ENCODE measurements at regions not wholly inside any gene's neighbourhood (a gene's known extent, or its start where the extent isn't known, plus 50 kb on each side); places are given as distances from the start of the nearest gene placed in this dataset.

- DNase-seq (ENCODE audit: low spot score), result no peak
Measured at GRCh38 chr2:191738003-191738402, 60.1 kb downstream of the NABP1 start.

GRCh38 chr2:191738667-191739066, 60.7 kb downstream of the NABP1 start:
- no peak for DNase-seq (ENCODE audit: low spot score)

DNA sequence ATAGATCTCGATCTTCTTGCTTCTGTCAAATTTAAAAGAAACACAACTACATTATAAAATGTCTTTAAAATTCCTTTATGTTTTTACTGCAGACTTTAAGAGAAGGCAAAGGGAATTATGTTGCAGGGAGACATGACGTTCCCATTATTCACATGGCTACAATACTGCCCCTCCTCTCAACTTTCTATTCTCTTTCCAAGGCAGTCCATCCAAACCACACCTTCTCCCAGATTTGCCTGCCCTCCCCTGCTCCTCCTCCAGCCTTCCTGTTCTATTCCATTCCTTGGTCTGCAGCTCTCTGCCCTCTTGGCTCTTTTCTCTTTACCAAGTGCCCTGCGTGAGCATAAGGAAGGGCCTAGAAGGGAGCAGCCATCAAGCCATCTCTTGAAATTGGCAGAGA, 61.3 kb downstream of the NABP1 start:
- DNase-seq (ENCODE audit: low spot score), result no peak

GRCh38 chr2:191740016-191740419, 62.1 kb downstream of the NABP1 start:
- DNase-seq (ENCODE audit: low spot score), result peak; percentile 51

GRCh38 chr2:191740759-191741158, 62.8 kb downstream of the NABP1 start:
- DNase-seq (ENCODE audit: low spot score), result no peak

DNA sequence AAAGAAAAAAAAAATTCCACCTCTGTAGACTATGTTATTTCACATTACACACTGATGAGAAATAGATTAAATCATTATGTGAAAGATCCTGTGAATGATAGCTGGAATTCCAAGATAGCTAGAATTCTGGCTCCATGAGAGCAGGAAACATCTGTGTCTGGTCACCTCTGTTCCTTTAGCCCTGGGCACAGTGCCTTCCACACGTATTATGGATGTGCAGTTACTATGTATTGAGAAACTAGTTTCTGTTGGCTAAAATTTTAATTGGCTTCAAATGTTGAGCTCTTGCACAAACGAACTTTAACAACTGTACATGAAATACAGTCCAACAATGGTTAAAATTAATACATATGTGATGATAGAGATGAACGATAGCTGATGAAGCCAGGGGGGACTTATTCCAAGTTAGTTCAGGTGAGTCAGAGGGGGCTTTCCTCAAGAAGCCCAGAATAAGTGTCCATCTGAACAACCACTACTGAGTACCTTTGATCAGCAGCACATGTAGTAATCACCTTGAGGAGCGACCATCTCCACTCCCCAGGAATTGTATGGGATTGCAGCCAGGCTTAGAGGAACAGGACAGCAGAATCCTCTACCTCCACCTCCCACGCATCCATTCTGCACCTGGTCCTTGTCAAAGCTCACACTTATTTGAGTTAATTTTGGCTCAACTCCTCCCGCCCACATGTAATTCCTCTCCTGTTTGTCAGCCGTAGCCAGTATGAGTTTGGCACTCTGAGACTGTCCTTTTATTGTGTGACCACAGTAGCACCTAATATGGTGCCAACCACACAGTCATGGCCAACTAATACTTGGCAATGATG, 68.6 kb downstream of the NABP1 start:
- no peak for DNase-seq (ENCODE audit: low spot score)

DNA sequence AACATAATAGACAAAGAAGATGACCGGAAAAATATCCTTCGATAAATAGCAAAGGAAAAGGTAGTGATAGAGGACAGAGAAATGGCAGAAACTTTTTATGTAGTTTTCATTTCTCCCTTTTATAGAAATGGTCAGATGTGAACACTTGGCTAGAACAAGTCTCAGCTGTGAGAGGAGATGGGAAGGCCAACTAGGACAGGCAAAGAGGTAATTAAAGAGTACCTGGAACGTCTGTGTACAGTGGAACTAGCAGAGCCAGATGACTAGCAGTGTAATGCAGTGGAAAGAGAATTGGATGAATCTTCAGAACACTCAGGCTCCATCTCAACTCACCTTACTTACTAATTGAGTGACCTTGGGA, 69.2 kb downstream of the NABP1 start:
- DNase-seq (ENCODE audit: low spot score), result no peak

GRCh38 chr2:191748059-191748461, 70.1 kb downstream of the NABP1 start:
- DNase-seq (ENCODE audit: low spot score), result no peak

DNA sequence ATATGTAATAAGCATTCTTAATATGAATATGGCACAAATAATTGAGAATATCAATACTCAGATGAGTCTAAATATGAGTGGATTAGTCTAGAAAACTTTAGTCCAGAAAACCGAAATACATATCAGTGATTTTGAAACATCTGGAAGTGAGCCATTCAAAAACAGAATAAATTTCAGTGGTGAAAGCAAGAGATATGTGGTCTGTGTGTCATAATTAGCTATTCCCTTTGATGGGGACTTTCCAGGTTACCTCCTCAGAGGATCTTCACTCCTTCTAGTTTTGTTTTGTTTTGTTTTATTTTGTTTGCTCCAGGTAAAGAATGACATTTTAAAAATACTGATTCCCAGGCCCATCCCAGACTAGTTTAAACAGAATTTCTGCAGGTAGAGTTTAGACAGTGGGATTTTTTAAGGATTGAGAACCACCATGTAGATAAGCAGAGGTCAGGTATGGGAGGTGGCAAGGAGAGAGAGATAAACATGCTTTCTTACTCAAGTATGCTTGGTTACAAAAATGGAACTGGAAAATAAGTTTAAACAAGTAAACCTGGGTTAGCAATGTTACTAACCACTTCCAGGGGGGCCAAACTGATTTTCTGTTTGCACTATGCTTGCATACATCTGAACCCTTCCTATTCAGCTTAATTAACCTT, 70.7 kb downstream of the NABP1 start:
- DNase-seq (ENCODE audit: low spot score), result no peak

DNA sequence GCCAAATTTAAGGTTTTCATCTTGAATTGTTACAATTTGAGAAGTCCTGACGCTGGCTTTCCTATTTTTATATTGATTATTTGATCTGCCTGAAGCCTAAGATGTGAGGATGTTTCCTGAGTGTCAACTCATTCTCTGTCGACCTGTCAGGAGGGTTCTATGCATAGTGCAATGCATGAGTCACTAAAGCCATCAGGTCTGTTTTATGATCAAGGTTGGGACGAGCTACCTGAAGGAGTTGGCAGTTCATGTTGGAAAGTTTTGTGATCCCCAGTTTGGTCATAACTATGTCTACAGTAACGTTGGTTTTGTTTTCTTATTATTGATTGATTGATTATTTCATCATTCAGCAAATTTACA, 71.2 kb downstream of the NABP1 start:
- DNase-seq (ENCODE audit: low spot score), result no peak

- no peak for DNase-seq (ENCODE audit: low spot score)
Measured at GRCh38 chr2:191754103-191754502, 76.2 kb downstream of the NABP1 start.

- DNase-seq (ENCODE audit: low spot score), result no peak
Measured at GRCh38 chr2:191756761-191757160, 78.8 kb downstream of the NABP1 start.

GRCh38 chr2:191757208-191757607, 79.3 kb downstream of the NABP1 start:
- no peak for DNase-seq (ENCODE audit: low spot score)

GRCh38 chr2:191758518-191759507, 80.9 kb downstream of the NABP1 start:
- peak; percentile 54 for DNase-seq (ENCODE audit: low spot score)

DNA sequence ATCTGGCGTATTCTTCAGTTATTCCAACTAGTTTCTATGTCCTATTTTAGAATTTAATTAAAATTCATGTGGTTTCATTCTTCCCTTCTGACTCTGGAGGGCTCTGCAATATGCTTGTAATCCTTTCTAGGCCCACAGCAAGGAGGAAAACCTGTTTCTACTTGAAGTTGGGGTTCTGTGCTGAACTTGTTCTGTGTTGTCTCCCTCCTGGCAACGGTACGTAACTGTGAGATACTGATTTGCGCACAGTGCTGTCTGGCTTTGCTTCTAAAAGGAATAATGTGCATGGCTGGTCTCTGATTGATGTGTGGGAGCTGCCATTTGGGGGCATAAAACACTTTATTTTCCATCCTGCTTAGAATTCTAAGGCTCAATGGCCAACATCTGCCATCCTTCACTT, 81.7 kb downstream of the NABP1 start:
- no peak for DNase-seq (ENCODE audit: low spot score)

DNA sequence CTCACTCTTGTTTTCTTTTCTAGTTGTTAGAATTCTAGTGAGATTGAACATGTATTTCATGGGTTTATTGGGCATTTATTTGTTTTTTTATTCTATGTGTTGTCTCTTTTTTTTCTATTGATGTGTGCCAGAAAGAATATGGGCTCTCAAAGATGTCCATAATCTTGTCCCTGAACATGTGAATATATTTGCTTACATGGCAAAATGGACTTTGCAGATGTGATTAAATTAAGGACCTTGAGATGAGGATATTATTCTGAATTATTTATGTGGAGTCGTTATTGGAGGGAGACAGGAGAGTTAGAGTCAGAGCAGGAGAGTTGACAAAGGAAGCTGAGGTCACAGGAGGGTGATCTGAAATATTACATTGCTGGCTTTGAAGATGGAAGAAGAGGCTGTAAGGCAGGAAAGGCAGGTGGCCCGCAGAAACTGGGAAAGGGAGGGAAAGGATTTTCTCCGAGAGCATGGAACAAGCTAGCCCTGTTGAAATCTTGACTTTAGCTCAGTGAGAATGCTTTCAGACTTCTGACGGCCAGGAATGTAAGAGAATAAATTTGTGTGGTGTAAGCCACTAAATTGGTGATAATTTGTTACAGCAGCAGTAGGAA, 82.8 kb downstream of the NABP1 start:
- DNase-seq (ENCODE audit: low spot score), result no peak

DNA sequence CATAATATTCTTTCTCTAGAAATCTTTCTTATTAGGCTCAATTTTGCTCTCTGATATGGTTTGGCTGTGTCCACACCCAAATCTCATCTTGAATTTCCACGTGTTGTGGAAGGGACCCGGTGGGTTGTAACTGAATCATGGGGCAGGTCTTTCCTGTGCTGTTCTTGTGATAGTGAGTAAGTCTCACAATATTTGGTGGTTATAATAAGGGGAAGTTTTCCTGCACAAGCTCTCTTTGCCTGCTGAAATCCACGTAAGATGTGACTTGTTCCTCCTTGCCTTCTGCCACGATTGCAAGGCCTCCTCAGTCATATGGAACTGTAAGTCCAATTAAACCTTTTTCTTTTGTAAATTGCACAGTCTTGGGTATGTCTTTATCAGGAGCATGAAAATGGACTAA, 73.8 kb downstream of the CAVIN2 start:
- no peak for DNase-seq (ENCODE audit: low spot score)

GRCh38 chr2:191777351-191777750, 69.5 kb downstream of the CAVIN2 start:
- DNase-seq (ENCODE audit: low spot score), result no peak

DNA sequence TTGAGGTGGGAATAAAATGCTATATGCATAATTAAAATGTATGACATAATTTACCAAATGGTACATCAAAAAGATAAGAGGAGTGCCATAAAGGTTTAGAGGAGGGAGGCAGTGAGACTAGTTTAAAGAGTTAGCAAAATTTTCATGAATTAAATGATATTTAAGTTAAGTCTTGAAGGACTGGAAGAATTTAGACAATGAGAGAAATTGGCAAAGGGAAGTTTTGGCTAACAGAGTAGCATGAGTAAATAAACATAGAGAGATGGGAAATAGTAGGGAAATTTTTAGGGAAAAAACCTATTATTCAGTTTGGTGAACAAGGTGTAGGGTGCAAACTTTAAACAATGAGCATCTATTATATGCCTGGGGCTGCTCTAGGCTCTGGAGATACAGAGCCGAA, 68.8 kb downstream of the CAVIN2 start:
- DNase-seq (ENCODE audit: low spot score), result no peak

- no peak for DNase-seq (ENCODE audit: low spot score)
Measured at GRCh38 chr2:191782351-191782750, 64.5 kb downstream of the CAVIN2 start.

DNA sequence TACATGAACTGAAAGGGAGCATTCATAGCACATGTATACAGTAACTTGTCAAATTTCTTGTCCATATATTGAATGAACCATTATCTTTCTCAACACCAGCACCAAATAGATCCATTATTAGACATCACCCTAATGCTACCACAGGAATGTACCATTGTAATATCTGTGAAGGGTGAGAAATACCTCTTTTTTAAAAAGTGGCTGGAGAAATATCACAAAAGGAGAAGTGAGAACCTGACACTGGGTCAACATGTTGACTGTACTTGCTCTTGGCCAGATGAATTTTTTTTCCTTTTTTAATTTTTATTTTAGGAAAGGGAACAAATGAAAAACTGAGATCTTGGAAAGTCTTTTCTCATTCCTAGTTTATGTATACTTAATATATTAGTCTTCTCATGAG, 63.5 kb downstream of the CAVIN2 start:
- no peak for DNase-seq (ENCODE audit: low spot score)

Measured in CD4-positive, alpha-beta T cell treated with Interleukin-6 at 100 ng/mL for 8 hours (primary cell).